ENCODE measurements at regions not wholly inside any gene's neighbourhood (a gene's known extent, or its start where the extent isn't known, plus 50 kb on each side); places are given as distances from the start of the nearest gene placed in this dataset.

GRCh38 chr2:176492583-176492982 lies 223.3 kb downstream of the MTX2 start:
- TF ChIP-seq RARB (CRISPR knock-in tag; IDR thresholded peaks at IDR 0.05) (no peak), ESRRG (CRISPR knock-in tag; IDR thresholded peaks at IDR 0.05) (no peak), TOX (CRISPR knock-in tag; IDR thresholded peaks at IDR 0.05; ENCODE audit: borderline replicate concordance) (no peak)
